DOHH2 (cell line): ENCODE measurements at regions not wholly inside any gene's neighbourhood (a gene's known extent, or its start where the extent isn't known, plus 50 kb on each side); places are given as distances from the start of the nearest gene placed in this dataset.

Experiments
- H3F3A ChIP-seq: fragments of 200-600 bp; sonication (generic), shearing (Covaris generic); 2 replicates; pipeline ENCODE4 v1.6.0; 2016; ENCODE audit warnings: antibody characterized with exemption, mild to moderate bottlenecking; ENCODE audit not compliant: control insufficient read depth, insufficient read depth
- H3K27ac ChIP-seq: fragments of 200-600 bp; sonication (generic); 2 replicates; pipeline ENCODE4 v1.5.1; 2014; ENCODE audit warnings: low read depth, mild to moderate bottlenecking, low read length, moderate library complexity
- H3K27me3 ChIP-seq: fragments of 200-600 bp; sonication (generic); 2 replicates; pipeline ENCODE4 v1.6.1; 2014; ENCODE audit warnings: mild to moderate bottlenecking, low read length, mixed read lengths; ENCODE audit not compliant: control insufficient read depth
- H3K36me3 ChIP-seq: fragments of 200-600 bp; sonication (generic); 2 replicates; pipeline ENCODE4 v1.6.1; 2014; ENCODE audit warnings: mild to moderate bottlenecking, low read length, moderate library complexity, mixed read lengths; ENCODE audit not compliant: control insufficient read depth
- H3K4me1 ChIP-seq: fragments of 200-600 bp; sonication (generic); 2 replicates; pipeline ENCODE4 v1.6.1; 2014; ENCODE audit warnings: mild to moderate bottlenecking, low read length, mixed read lengths; ENCODE audit not compliant: control insufficient read depth
- H3K4me2 ChIP-seq: fragments of 200-600 bp; sonication (generic); 2 replicates; pipeline ENCODE4 v1.6.0; 2014; ENCODE audit warnings: mild to moderate bottlenecking, low read length, moderate library complexity
- H3K4me3 ChIP-seq: fragments of 200-600 bp; sonication (generic); 2 replicates; pipeline ENCODE4 v1.5.1; 2014; ENCODE audit warnings: mild to moderate bottlenecking, low read length, mixed read lengths
- H3K79me2 ChIP-seq: fragments of 200-600 bp; sonication (generic); 2 replicates; pipeline ENCODE4 v1.6.1; 2014; ENCODE audit warnings: mild to moderate bottlenecking, low read length, mixed read lengths; ENCODE audit not compliant: control insufficient read depth
- H3K9me2 ChIP-seq: fragments of 200-600 bp; sonication (generic); replicated peaks from 2 replicates; pipeline ENCODE4 v1.6.1; 2014; ENCODE audit warnings: mild to moderate bottlenecking, low read length, mixed read lengths; ENCODE audit not compliant: control insufficient read depth
- H3K9me3 ChIP-seq: fragments of 200-600 bp; sonication (generic); 2 replicates; pipeline ENCODE4 v1.6.1; 2014; ENCODE audit warnings: antibody characterized with exemption, low read length, mixed read lengths; ENCODE audit not compliant: control insufficient read depth, insufficient read depth
- H4K20me1 ChIP-seq: fragments of 200-600 bp; sonication (generic); 2 replicates; pipeline ENCODE4 v1.6.0; 2014; ENCODE audit warnings: low read depth, mild to moderate bottlenecking, antibody characterized with exemption, low read length, moderate library complexity; ENCODE audit not compliant: control insufficient read depth, insufficient read depth
- CTCF ChIP-seq: fragments of 200-600 bp; sonication (generic); IDR thresholded peaks from one replicate; pipeline ENCODE4 v1.5.1; 2014; ENCODE audit warnings: antibody characterized with exemption, mild to moderate bottlenecking, low read depth, low read length; ENCODE audit not compliant: poor library complexity, severe bottlenecking
- EZH2phosphoT487 ChIP-seq: fragments of 200-600 bp; sonication (generic); IDR thresholded peaks from 2 replicates; pipeline ENCODE4 v1.6.1; 2017; ENCODE audit warnings: borderline replicate concordance, mild to moderate bottlenecking, antibody characterized with exemption, low read length, moderate library complexity, mixed read lengths

- Histone ChIP-seq H3K4me3 (no peak overlapping the region), H3K9me3 (no peaks in the 10 kb centered on the region), H3K27me3 (peaks cover 18% of the 10 kb centered on the region), H4K20me1 (no peaks in the 10 kb centered on the region), H3K4me1 (no peaks in the 10 kb centered on the region), H3K4me2 (no peak overlapping the region), H3K79me2 (no peaks in the 10 kb centered on the region), H3F3A (no peaks in the 10 kb centered on the region), H3K36me3 (no peaks in the 10 kb centered on the region), H3K27ac (no peak overlapping the region), H3K9me2 (no peaks in the 10 kb centered on the region)
- TF ChIP-seq EZH2phosphoT487, result no peak
- no peak for TF ChIP-seq CTCF
These were observed 229.4 kb downstream of the ANKRD60 start for GRCh38 chr20:57998981-57999464.

- peaks cover 18% of the 10 kb centered on the region for H3K27me3 ChIP-seq
- H3K4me2 ChIP-seq, result no peak overlapping the region
- no peaks in the 10 kb centered on the region for H3K9me3 ChIP-seq
- H3K4me1 ChIP-seq, result no peaks in the 10 kb centered on the region
- no peak overlapping the region for H3K4me3 ChIP-seq
- H3K79me2 ChIP-seq, result no peaks in the 10 kb centered on the region
- H4K20me1 ChIP-seq, result no peaks in the 10 kb centered on the region
- no peaks in the 10 kb centered on the region for H3K9me2 ChIP-seq
- no peak overlapping the region for H3K27ac ChIP-seq
- no peaks in the 10 kb centered on the region for H3K36me3 ChIP-seq
- no peak for TF ChIP-seq EZH2phosphoT487
- TF ChIP-seq CTCF, result no peak
- H3F3A ChIP-seq, result no peaks in the 10 kb centered on the region
These were observed 230.2 kb downstream of the ANKRD60 start for GRCh38 chr20:57998276-57998675.

GRCh38 chr20:57996936-57997890 is 231.2 kb downstream of the ANKRD60 start:
- no peak overlapping the region for H3K4me2 ChIP-seq
- no peaks in the 10 kb centered on the region for H3K36me3 ChIP-seq
- H3K27me3 ChIP-seq, result peaks cover 18% of the 10 kb centered on the region
- no peaks in the 10 kb centered on the region for H3F3A ChIP-seq
- no peak for TF ChIP-seq CTCF
- TF ChIP-seq EZH2phosphoT487, result no peak
- H3K79me2 ChIP-seq, result no peaks in the 10 kb centered on the region
- H3K4me3 ChIP-seq, result no peak overlapping the region
- no peaks in the 10 kb centered on the region for H3K4me1 ChIP-seq
- no peaks in the 10 kb centered on the region for H4K20me1 ChIP-seq
- H3K9me3 ChIP-seq, result no peaks in the 10 kb centered on the region
- no peaks in the 10 kb centered on the region for H3K9me2 ChIP-seq
- no peak overlapping the region for H3K27ac ChIP-seq
